GM21528 (cell line): ENCODE measurements at regions not wholly inside any gene's neighbourhood (a gene's known extent, or its start where the extent isn't known, plus 50 kb on each side); places are given as distances from the start of the nearest gene placed in this dataset.
"Not testable (repeated sequence)": the region's sequence is repeated elsewhere in the genome, so short reads cannot be mapped to it uniquely, and the experiment has no call there.

Experiments
- ATAC-seq: cut with Tn5 transposase; IDR thresholded peaks from one replicate; pipeline ENCODE4 v1.9.1; 2021; ENCODE audit warnings: mild to moderate bottlenecking, moderate library complexity; ENCODE audit not compliant: unreplicated experiment, low FRiP score

DNA sequence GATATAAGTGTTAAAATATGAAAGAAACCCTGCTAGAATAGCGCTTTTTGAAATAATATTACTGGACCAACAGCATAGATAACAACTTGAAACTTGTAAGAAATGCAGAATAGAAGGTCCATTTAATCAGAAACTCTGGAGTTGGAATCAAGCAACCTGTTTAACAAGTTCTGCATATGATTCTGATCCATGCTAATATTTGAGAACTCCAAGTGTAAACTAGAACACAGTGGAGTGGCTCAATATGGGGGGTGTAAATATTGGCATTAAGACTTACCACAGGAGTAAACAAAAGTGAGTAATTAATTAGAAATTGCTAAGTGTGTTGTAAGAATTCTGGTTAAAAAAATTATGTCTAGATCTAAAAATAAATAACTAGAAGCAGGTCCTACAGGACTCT is 151.2 kb downstream of the SLITRK1 start:
- ATAC-seq: no peak

DNA sequence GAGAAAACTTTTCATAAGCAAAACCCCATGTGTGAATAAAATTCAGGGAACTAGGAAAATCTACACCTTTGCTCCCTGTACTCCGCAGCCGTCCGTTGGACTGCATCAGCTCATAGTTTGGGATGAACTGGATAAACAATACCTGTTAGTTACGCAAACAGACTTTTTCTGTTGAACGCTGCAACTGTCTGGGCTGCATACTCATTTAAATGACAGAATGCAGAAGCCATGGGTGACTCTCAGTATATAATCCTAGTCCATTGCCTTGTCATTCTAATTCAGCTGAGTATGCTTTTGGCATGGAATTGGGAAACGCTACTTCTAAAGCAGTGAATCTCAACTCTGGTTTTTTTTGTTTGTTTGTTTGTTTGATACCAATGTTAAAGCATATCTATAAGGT is 151.6 kb downstream of the SLITRK1 start:
- no peak for ATAC-seq

GRCh38 chr13:83722443-83722842 is 159.8 kb downstream of the SLITRK1 start:
- no peak for ATAC-seq

DNA sequence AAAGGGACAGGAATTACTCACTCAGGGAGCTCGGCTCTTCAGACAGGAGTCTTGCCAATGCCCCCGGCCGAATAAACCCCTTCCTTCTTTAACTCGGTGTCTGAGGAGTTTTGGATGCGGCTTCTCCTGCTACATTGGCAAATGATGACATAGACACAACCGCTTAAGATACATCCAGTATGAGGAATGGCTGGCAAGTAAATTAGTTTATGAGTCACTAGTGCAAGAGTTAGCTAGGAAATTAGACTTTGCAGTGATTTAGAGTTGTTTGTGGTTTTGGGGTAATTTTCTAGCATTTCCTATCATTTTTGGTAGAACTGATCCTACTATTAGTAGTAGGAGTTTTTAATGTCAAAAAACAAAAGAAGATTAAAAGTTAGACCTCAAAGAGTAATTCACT is 166.2 kb downstream of the SLITRK1 start:
- ATAC-seq: no peak

GRCh38 chr13:83714236-83714635 is 168.0 kb downstream of the SLITRK1 start:
- ATAC-seq: no peak

DNA sequence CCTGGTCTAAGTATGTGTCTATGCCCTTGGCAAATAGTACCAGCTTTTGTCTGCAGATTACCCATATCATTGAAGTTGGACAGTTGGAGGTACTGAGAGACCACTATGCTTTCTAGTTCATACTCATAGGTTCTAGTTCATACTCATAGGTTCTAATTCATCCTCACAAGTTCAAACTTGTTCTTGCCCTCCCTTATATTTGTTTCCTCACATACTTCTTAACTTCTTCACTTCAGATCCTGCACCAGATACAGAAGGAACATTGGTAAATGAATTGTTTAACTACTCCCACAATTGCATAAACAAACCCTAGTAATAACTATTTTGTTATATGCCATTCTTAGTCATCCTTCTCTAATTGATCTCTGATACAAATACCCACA is 172.2 kb downstream of the SLITRK1 start:
- no peak for ATAC-seq

DNA sequence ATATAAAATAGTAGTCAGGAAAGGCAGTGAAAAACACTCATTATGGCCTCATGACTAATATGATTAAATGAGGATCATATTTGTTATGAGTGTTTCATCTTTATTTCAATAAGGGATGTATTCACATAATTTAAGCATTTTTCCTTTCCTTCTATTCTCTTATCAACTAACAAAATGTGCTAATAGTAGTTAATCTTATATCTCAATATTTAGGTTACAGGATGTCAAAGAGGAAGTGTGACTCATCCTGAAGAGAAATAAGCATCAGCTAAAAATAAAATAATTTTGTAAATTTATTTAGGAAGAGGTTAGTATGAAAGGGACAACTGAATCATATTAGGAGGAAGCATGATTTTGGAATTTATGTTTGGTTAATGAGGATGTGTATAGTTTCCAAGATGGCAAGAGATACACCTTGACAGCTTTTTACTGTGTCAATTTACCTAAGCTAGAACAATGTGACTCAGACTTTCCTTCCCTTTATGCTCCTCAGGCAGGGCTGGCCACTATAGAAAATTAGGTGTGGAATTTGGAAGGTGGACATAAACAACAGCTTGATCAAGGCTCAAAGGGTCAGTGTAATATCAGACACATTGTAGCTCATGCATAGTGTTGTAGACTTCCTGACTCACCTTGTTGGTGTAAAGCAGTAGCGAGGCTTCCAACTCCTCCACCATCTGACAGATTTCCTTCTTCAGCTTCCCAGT is 172.7 kb downstream of the SLITRK1 start:
- ATAC-seq: no peak

- no peak for ATAC-seq
These were observed 180.3 kb downstream of the SLITRK1 start for GRCh38 chr13:83702021-83702420.

- no peak for ATAC-seq
These were observed 189.5 kb downstream of the SLITRK1 start for GRCh38 chr13:83692800-83693199.

GRCh38 chr13:83691966-83692365 is 190.3 kb downstream of the SLITRK1 start:
- ATAC-seq: no peak

DNA sequence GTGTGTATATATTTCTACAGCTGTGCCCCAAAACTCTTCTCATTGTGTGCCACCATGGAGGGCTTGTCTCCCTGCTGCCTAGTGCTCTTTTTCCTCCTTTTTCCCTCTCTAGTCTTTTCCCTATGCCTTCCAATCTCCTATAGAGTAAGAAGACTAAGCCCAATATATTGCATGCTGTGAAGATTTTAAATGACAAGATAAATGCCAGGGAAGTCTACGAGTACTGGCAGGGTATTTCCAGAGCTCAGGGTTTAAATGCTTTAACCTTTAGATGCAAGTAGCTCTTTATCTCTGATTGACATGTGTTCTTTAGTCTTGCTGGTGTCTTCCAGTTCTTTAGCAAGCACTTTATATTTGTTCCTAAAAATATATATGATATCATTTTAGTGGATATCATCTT is 200.7 kb downstream of the SLITRK1 start:
- ATAC-seq: no peak

DNA sequence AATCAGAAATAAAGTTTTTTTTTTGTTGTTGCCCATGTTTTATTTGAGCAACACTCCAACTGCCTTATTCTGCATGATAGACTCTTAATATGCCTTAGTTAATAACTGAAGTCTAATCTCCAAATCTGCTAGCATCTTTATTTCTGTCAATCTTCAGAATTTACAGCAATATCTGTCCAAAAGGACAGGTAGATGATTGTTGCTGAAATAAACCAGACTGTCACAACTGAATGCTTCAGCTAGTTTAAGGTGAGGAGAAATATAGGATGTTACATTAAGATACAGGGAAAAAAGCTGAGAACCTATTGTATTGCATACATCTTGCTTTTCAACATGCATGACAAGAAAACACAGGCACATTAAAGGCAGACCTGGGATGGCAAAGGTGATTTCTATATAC is 204.3 kb downstream of the SLITRK1 start:
- no peak for ATAC-seq

- no peak for ATAC-seq
These were observed 209.7 kb downstream of the SLITRK1 start for GRCh38 chr13:83672612-83673011.

- no peak for ATAC-seq
These were observed 214.7 kb downstream of the SLITRK1 start for GRCh38 chr13:83667606-83668005.

DNA sequence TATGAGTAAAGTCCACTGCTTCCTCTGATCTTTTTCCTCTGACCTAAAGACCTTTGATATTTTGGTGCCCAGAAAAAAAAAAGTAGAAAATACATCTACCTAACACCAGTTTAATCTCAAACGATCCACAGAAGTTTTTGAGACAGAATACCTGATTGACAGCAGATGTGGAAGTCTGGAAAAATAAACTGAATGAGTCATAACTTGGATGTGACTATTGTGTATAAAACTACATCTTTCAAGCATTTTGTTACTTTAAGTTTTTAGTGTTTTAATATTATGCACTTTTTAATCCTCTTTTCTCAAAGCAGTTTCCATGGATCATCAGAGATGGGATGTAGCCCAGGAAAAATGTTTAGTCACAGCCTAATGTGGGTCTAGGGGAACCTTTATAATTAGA is 216.1 kb downstream of the SLITRK1 start:
- ATAC-seq: no peak

GRCh38 chr13:83657281-83657680 is 225.0 kb downstream of the SLITRK1 start:
- no peak for ATAC-seq

- not testable (repeated sequence) for ATAC-seq
These were observed 239.7 kb downstream of the SLITRK1 start for GRCh38 chr13:83642617-83643016.

GRCh38 chr13:83634601-83635000 is 247.7 kb downstream of the SLITRK1 start:
- ATAC-seq: no peak

- no peak for ATAC-seq
These were observed 248.5 kb downstream of the SLITRK1 start for GRCh38 chr13:83633746-83634145.

DNA sequence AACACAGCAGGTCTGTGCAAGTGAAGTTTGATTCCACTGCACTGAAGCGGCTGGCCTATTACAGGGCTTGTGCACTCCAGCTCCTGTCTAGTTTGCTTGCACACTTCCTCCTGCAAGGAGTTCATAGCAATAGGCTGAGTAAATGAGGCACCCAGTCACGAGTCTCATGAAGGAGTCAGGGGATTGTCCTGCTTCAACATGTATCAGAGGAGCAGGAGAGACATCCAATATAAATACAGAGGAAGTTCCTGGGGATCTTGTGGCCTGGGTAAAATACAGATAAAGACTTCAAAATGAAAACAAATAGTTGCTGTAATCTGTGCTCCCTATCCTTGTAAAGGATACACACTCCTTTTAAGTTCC is 259.9 kb downstream of the SLITRK1 start:
- ATAC-seq: no peak

DNA sequence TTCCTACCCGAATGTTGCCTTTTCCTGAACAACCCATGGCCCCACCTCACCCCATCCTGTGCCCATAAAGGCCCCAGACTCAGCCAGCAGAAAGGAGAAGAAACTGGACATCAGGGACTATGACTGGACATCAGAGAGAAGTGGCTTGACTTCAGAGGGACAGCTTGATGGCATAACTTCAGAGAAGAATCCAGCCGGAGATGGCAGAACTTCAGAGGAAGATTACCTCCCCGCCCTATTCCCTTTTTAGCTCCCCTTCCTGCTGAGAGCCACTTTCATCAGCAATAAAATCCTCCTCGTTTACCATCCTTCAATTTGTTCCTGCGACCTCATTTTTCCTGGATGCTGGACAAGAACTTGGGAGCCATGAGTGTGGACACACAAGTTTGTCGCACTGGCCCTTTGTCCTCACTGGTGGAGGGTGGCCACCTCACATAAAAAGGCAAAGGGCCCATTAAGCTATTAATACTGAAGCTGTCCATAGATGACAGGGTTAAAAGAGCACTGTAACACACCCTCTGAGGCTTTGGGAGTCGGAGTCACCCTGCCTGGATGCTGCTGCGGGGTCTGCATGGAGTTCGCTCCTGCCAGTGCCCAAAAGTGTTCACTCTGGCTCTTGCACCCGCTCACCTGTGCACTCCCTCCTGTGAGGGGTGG is 260.4 kb downstream of the SLITRK1 start:
- ATAC-seq: no peak

DNA sequence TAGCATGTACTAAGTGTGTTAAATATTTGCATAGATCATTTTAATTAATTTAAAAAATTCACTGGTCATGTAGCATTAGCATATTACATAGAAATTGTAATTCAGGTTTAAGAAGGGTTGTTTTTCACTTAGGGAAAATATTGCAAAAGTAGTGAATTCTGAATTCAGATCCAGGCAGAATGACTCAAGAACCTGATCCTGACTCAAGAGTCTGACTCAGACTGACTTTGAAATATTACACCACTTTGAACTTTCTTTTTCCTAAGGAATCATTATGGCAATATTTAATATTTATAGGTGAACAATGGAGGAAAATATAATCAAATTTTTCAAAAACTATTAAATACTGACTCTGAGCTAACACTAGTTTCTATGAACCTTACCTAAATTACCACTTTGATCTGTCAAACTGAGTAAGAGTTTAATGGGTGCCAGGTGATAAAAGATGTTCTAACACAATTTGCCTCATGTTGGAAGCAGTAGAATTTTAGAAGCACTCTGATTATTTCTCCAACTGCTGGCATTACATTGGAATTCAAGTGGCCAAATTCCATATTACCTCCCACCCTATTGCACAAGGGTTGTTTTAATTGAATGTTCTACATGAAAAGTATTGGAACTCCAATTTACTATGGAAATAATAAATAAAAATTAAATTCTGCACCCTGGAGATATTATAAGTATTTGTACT is 261.6 kb downstream of the SLITRK1 start:
- ATAC-seq: no peak
